NCI-H2029 treated with DMSO at 0.1 percent for 48 hours (cell line): ENCODE measurements at regions not wholly inside any gene's neighbourhood (a gene's known extent, or its start where the extent isn't known, plus 50 kb on each side); places are given as distances from the start of the nearest gene placed in this dataset.
"Not testable (repeated sequence)": the region's sequence is repeated elsewhere in the genome, so short reads cannot be mapped to it uniquely, and the experiment has no call there.

Experiments
- DNase-seq: peaks from one replicate; lab custom pipeline; 2025; lab: John Stamatoyannopoulos, UW

DNA sequence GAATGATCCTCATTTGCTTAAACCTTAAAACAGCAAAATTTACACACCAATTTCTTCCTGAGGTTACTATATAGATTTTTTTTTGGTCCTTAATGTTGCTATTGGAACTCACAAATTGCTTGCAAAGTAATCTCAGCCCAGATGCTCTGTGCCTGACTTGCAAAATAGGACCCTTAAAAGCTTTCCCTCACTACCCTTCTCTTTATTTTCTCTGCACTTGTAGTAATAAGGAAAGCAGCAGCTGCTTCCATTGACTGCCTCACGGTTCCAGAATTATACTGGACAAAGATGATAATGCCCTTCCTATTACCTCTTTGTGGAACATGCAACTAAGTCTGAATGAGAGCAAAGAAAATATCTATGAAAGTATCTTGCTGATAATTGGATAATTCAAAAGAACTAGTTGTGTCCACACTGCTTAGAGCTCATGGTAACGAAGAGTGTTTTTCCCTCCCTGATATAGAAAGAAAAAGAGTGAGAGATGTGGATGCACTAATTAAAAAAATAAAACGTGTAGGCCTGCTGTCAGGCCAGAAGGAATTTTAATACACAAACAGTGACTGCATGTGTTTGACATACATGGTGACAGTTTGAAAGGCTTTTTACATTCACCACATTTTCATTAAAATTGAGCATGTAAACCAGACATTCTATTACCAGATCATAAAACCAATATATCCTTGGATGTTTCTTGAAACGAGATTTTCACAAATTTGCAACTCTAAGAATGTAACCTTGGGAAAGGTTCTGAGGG is 783.1 kb downstream of the GBE1 start:
- DNase-seq, result no peak

DNA sequence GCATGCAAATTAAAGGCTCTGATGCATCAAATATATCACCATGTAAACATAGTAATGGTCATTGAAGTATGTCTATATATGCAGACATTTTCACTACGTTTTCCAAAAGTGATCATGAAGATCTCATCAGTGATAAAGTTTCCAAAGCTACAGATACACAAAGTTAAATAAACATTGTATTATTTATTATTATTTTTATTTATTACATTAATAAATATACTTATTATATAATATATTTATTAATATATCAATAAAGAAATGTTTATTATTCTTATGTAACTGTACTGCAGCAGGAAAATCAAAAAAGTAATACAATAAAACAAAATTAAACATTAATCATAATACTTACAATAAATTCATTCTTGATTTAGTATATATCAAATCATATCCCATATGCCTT is 791.2 kb downstream of the GBE1 start:
- no peak for DNase-seq

DNA sequence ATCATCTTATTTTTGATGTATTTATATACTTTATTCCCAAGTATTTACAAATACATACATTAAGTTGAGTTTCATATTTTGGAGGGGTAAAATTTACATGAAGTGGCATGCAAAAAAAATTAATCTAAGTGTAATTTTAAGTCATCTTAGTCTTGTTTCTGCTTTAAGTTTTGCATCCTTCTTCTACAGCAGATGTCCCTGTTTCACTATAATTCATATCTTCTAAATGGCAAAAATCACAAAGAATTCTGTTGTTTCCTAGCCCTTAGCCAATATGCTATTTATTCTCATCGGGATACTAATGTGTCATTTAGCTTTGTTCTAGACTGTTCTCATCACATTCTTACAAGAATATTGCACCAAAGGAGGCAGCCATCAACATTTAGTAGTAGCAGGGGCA is 831.9 kb downstream of the GBE1 start:
- no peak for DNase-seq

DNA sequence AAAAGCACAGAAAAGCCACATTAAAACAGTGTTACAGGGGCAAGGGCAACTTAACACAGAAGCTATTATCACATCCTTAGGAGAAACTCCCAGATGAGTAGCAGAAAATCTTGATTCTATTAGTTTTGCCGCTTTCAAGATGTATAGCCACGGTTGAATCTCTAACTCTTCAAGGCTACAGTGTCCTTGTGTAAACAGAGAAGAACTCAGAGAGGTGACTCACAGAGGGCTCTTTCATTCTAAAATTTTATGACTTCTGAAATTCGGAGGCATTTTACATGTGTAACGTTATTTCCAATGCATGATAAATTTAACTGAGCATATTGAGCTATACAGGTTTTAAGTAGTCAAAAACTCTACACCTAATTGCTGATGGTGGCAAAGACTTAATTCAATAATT is 846.6 kb downstream of the GBE1 start:
- DNase-seq, result no peak

DNA sequence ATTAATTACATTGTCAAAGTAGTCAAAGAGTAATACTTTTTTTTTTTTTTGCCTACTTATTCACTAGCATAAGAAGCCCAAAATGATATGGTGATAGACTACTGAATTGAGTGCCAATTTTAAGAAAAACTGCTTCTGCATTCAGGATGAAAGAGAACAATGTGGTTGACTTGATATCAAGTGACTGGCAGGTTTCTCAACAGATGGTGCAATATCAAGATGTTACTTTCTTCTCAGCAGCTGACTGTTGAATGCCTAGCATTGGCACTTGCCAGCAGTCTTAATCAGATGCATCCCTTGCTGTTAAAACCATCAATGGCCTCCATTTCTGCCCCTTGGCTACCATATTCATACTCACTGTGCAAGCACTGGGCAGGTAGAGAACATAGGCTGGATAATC is 863.2 kb downstream of the GBE1 start:
- no peak for DNase-seq

DNA sequence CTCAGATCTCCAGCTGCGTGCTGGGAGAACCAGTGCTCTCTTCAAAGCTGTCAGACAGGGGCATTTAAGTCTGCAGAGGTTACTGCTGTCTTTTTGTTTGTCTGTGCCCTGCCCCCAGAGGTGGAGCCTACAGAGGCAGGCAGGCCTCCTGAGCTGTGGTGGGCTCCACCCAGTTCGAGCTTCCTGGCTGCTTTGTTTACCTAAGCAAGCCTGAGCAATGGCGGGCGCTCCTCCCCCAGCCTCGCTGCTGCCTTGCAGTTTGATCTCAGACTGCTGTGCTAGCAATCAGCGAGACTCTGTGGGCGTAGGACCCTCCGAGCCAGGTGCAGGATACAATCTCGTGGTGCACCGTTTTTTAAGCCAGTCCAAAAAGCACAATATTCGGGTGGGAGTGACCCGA is 864.4 kb downstream of the GBE1 start:
- not testable (repeated sequence) for DNase-seq

DNA sequence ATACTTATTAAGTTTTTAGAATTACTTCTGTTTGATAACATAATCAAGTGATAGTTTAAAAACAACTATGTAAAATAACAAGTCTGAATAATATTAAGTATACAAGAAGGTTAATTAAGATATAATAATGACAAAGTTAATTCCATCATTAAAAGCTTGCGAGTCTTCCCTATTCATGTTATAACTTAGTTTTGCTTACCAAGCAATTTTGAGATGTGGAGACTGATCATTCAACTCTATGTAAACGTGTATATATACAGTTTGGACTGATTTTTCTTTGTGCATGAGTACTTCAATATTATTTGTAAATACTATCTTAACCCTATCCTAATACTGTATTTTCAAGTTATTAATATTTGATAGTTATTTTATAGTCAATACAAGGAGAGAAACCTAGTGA is 870.9 kb downstream of the GBE1 start:
- DNase-seq, result no peak

DNA sequence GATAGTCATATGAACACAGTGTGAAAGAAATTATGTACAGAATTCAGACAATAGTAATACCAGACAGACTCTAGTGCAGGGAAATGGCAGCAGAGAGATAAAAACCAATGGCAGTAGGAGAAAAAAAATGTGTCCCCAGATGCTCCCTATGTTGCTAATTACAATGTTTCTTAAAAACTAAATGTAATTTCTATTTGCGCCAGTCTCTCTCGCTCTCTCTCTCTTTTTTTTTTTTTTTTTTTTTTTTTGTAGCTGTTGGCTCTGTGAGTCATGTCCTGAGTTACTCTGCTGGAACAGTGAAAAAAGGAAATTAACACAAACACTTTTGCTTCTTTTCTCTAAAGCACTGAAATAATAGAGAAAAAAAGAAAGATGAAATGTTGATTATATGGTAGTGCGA is 871.9 kb downstream of the GBE1 start:
- DNase-seq, result no peak

DNA sequence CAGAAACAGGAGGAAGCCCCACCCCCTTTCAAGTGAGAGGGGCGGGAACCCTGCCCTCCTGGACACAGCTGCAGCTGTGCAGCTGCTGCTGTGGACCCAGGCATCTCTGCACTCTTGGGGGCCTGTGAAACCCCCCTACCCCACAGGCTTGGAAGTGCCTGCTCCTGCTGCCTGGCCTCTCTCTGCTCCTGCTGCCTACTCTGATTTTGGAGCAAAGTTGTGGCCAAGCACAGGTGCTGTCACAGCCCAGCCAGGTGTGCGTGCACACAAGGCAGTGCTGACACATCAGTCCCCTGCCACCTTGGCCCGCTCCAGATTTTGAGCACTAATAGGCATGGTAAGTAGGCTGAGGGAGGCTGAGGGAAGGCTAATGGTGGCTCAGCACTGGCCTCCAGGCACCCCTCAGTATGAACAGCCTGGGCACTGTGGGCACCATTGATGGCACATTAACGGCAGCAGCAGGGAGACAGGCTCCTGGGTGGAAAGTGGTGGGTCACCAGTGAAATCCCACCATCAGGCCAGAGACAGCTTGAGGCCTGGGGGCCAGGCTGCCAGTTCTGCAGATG is 890.9 kb downstream of the GBE1 start:
- no peak for DNase-seq

DNA sequence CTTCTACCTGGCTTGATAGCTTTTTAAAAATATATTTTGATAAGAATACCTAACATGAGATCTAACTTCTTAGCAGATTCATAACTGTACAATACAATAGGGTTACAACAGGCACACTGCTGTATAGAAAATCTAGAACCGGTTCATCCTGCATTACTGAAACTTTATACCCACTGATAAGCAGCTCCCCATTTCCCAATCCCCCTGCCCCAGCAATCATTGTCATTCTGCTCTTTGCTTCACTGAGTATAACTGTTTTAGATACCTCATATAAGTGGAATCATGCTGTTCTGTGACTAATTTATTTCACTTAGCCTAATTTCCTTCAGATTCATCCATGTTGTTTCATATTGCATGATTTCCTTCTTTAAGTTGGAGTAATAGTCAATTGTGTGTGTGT is 906.0 kb downstream of the GBE1 start:
- DNase-seq, result no peak

DNA sequence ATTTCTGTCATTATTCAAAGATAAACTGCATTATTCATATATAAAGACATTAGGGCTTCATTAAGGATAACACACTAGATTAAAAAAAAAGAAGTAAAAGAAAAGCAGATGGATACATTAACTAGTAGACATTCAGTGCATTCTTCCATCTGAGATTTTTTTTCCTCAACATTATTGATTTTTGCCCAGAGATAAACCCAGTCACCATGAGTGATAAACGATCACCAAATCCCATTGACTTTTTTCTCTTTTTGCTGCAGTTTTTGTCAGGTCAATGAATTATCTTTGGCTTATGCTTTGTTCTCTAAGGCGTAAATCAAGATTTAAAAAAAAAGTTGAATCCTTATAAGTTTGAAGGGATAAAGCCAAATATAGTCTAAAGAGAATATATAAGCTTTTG is 925.0 kb downstream of the GBE1 start:
- DNase-seq, result no peak

DNA sequence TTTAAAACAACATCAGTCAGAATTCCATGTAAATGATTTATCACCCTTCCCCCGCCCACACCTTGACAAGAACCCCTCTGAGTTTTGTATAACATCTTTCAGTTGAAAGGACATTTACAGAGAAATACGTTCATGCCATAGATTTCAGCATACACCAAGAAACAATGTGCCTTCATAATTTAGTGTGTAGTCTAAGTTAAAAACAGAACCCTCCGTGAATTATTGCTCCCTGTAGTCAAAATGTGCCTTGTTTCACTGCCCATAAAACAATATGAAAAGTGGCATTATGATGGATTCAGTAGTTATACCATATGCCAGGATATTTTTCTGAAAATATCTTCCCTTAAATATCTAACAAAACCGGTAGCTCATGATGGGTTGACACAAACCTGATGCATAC is 953.9 kb downstream of the GBE1 start:
- no peak for DNase-seq

DNA sequence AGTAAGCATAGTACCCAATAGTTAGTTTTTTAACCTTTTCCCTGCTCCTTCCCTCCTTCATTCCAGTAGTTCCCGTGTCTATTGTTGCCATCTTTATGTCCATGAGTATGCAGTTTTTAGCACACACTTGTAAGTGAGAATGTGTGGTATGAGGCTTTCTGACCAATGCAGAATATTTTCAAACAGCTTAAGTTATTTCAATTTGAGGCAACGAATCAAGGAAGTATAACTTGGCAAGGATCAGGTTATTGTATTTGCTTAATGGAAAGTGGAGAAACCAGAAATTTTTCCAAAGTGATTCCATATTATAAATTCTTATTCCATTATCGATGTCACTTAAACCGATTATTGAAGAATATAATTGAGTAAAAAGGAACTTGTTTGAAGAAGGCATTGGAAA is 954.8 kb downstream of the GBE1 start:
- no peak for DNase-seq

DNA sequence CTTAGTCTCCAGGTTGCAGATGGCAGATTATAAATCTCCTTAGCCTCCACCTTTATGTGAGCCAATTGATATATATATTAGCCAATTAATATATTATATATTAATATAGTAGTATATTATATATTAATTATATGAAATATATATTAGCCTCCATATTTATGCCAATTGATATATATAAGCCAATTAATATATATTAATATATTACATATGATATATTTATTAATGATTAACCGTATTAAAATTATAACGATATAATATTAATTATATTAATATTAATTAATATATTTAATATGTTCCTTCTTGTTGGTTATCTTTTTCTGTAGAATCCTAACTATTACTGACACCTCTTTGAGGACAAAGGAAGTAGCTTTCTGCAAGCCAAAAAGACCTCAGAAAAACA is 972.5 kb downstream of the GBE1 start:
- no peak for DNase-seq

DNA sequence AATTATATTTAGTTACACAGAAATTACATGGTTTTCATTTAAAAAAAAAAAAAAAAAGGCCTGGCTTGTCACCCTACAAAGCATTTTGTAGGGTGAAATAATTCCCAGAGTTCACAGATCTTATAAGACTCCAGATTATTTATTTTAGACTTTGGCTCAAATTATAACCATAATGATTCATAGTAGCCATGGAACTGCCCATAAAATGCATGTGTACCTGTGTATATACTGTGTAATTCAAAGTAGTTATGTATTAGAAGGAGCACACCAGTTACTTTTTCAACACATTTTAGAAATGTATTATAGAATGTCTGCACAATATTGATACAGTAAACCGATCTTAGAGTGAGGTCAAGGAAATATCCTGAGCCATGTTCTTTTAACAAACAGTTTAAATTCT is 975.6 kb downstream of the GBE1 start:
- DNase-seq, result no peak

DNA sequence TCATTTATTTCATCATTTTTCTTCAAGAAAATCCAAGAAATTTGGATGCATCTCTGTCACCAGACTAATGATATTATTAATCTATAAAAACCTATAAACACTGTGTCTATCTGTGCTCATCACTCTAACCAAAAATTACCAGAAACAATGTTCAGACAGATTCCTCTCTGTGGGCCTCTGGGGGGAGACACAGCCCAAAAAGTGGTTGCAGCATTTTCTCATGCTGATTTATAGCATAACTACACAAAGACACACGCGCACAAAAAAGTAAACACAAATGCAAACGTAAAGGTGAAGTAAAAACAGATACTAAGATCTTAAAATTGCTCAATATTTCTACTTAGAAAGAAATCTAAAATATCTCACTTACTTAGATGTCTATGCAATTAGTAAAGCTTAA is 976.0 kb downstream of the GBE1 start:
- no peak for DNase-seq

DNA sequence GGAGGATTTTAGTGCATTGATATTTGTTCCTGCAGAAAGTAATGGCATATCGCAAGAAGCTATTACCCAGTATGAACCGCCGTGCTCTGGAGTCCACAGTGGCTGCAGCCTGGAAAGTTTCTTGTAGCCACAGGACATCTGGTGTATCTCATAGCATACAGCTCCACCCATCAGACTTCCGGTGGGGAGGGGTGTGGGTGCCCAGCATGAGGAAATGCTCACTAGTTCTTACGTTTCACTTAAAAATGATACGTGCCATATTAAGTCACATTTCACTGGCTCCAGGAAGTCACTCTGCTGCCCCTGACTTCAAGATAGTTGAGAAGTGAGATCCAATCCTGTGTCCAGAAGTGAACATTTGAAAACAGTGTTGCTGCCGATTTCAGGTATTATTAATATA is 990.4 kb downstream of the GBE1 start:
- DNase-seq, result no peak

DNA sequence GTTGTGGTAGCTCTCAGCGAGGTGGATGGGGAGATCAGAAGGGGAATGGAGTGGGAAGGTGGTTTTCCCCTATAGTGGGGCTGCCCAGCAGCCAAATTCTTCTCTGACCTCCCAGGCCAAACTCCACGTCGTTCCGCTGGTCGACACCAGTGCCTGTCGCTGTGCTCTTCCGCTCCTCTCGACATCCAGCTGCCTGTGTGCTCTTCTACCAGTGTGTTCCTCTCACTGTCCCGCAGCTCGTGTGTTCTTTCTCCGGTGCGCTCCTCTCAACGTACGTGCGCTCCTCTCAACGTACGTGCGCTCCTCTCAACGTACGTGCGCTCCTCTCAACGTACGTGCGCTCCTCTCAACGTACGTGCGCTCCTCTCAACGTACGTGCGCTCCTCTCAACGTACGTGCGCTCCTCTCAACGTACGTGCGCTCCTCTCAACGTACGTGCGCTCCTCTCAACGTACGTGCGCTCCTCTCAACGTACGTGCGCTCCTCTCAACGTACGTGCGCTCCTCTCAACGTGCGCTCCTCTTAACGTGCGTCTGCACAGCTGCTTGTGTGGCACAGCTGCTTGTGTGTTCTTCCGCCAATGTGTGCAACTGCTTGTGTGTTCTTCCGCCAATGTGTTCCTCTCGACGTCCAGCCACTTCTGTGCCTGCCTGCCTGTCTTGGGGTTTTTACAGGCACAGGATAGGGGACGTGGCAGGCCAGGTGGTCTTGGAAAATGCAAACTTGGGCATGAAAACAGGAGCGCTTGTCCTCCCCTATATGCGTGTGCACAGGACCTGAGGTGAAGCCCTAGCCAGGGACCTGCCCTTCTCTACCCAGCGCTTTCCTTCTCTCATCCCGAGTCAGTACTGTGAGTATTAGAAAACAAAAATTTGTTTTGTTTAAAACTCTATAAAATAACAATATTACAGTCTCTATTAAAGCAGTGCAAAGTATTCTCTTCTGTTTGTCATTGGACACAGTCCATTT is 991.1 kb downstream of the GBE1 start:
- DNase-seq, result no peak

DNA sequence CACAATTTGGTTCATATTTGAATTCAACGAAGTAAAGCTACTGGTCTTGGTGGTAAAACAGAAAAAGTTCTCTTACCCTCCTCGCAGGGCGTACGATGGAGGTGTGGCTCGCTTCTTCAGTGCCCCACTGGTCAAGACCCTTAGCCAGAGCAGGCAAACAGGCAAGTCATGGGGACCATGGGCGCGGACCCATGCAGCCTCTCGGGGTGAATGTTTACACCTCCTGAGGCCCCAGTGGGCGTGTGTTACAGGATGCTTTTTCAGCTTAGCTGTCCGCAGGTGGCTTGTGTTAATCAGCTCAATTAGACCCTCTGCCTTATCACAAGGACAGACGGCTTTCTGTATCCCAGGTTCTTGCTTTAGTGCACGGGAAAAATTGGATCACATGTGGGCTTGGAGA is 991.8 kb downstream of the GBE1 start:
- no peak for DNase-seq

DNA sequence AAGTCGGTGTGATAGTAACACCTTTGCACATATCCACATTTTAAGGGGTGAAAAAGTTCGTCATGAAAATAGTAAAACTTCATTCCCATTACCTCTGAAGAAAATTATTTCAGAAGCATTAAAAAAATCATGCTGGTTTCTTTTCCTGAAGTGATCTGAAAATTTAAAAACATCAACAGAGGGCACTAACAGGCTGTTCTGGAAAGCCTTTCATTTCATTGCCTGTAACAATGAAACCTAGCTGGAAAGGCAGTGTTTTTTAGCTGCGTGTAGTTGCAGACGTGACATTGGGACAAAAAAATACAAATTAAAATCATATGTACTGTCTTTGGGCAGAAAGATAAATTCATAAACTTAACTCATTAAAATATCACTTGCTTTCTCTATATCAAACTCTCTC is 993.8 kb downstream of the GBE1 start:
- DNase-seq, result no peak

DNA sequence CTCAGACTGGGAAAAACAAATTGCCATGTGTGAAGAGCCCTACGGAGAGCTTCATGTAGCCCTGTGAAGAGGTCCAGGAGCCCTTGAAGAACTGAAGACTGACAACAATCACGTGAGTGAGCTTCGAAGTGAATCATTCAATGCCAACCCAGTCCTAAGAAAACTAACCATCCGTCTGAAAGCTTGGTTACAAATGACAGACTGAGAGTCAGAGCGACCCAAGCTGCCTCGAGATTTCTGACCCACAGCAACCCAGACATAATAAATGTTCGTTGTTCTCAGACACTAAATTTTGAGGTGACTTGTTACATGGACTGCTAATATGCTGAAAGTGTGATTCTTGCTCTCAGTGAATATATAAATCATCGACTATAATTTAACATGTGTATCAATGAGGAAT is 987.2 kb upstream of the ROBO1 start:
- DNase-seq, result no peak

DNA sequence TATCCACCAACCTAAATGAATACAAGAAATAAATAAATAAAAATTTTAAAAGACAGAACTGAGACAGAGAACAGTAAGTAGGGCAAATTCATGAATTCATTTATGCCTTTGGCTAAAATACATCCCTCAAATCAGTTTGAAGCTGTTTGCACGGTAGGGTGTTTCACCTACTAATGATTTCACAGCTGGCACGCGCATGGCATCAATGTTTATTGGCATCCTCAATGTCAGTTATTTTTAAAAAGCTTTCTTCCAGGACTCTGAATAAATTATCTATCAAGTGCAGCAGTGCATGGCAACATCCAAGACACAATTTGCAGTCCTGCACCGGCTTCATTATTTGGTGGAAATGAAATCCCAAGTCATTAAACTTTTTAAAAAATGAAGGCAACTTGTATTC is 985.2 kb upstream of the ROBO1 start:
- DNase-seq, result no peak

DNA sequence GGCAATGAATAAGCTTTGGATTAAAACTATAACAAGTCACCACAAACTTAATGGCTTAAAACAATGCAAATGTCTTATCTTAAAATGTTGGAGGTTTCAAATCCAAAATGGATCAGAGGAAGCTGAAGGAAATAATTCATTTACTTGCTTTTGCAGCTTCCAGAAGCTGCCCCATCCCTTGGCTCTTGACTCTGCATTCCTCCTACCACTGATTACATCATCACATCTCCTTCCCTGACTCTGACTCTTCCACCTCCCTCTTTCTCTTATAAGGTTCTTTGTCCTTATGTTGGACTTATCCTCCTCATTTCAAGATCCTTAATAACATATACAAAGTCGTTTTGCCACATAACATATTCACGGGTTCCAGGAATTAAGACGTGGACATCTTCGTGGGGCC is 982.8 kb upstream of the ROBO1 start:
- no peak for DNase-seq
